Parathyroid adenoma (tissue), 2 donors: ENCODE measurements at regions not wholly inside any gene's neighbourhood (a gene's known extent, or its start where the extent isn't known, plus 50 kb on each side); places are given as distances from the start of the nearest gene placed in this dataset.

Experiments
- H2AFZ ChIP-seq: fragments of 300-600 bp; sonication (generic); one replicate; pipeline ENCODE4 v1.7.0; 2017; ENCODE audit warnings: antibody characterized with exemption, mild to moderate bottlenecking
- H3K27ac ChIP-seq: fragments of 300-600 bp; sonication (generic); one replicate; pipeline ENCODE4 v1.7.0; 2017
- H3K27me3 ChIP-seq: fragments of 300-600 bp; sonication (generic); one replicate; pipeline ENCODE4 v1.7.0; 2017; ENCODE audit warnings: low read length; ENCODE audit not compliant: control insufficient read depth, insufficient read depth
- H3K36me3 ChIP-seq: fragments of 300-600 bp; sonication (generic); one replicate; pipeline ENCODE4 v1.7.0; 2017; ENCODE audit warnings: low read length; ENCODE audit not compliant: control insufficient read depth, insufficient read depth
- H3K4me1 ChIP-seq: fragments of 300-600 bp; sonication (generic); one replicate; pipeline ENCODE4 v1.7.0; 2017; ENCODE audit warnings: control low read depth
- H3K4me2 ChIP-seq: fragments of 300-600 bp; sonication (generic); one replicate; pipeline ENCODE4 v1.7.0; 2017; ENCODE audit warnings: low read length
- H3K4me3 ChIP-seq: fragments of 300-600 bp; sonication (generic); one replicate; pipeline ENCODE4 v1.7.0; 2017; ENCODE audit warnings: low read depth, low read length
- H3K79me2 ChIP-seq: fragments of 300-600 bp; sonication (generic); one replicate; pipeline ENCODE4 v1.7.0; 2017; ENCODE audit warnings: control low read depth
- H3K9ac ChIP-seq: fragments of 300-600 bp; sonication (generic); one replicate; pipeline ENCODE4 v1.7.0; 2017; ENCODE audit warnings: mild to moderate bottlenecking
- H3K9me3 ChIP-seq: fragments of 300-600 bp; sonication (generic); one replicate; pipeline ENCODE4 v1.7.0; 2017; ENCODE audit warnings: low read length; ENCODE audit not compliant: control insufficient read depth
- CTCF ChIP-seq: fragments of 300-600 bp; sonication (generic); IDR thresholded peaks from one replicate; pipeline ENCODE4 v1.7.0; 2017; ENCODE audit warnings: antibody characterized with exemption, mild to moderate bottlenecking
- donor health status: primary hyperparathyroidism.

DNA sequence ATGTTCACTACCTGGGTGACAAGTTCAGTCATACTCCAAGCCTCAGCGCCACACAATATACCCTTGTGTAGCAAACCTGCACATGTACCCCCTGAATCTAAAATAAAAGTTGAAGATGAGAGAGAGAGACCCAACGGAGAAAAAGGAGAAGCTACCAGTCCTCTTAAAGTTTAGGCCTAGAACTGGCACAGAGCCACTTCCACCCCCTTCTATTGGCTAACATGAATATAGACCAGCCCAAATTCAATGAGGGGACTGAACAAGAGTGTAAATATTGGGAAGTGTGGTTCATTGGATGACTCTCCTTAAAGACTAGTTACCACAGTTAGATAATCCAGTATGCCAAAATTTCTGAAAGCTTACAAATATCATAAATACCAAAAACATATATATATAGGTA, 139.9 kb upstream of the ATP1B1 start:
- no peak overlapping the region for H3K9ac ChIP-seq
- no peaks in the 10 kb centered on the region for H3K79me2 ChIP-seq
- no peaks in the 10 kb centered on the region for H3K36me3 ChIP-seq
- no peak overlapping the region for H3K4me3 ChIP-seq
- no peak overlapping the region for H3K4me2 ChIP-seq
- H2AFZ ChIP-seq, result no peak overlapping the region
- no peaks in the 10 kb centered on the region for H3K27me3 ChIP-seq
- no peak overlapping the region for H3K27ac ChIP-seq
- H3K9me3 ChIP-seq, result no peaks in the 10 kb centered on the region
- no peak for TF ChIP-seq CTCF
- no peaks in the 10 kb centered on the region for H3K4me1 ChIP-seq

DNA sequence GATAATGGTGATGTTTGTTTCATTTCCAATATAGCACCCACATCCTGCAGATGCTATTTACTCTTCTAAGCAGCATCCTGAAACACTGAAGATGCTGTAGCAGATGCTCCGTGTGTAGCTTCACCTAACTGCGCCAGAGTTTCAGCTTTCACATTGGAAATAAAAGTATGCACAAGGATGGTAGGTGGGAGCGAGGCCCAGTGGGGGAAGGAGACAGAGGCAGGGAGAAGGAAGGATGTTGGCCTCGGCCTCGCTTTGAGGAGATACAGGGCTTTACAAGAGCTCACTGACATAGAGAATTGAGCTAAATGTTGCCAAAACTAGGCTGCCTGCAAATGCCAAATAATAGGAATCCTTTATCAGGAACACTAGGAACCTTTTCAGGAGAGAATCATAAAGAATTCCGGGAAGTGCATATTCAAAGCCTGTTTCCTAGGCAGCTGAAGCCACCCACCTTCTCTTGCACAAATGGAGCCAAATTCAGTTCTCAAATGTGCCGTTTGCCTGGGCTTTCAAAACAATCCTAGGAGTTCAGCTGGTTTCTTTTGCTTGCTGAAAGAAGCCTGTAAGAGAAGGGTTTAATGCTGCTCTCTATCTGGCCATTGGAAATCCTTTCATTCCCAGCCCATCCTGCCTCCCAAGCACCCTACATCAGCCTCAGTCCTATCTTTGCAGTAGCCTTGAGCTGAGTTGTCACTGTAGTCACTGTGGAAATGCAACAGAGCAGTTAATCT, 135.4 kb upstream of the ATP1B1 start:
- TF ChIP-seq CTCF, result no peak
- Histone ChIP-seq H3K9ac (no peak overlapping the region), H3K27ac (no peak overlapping the region), H3K9me3 (no peaks in the 10 kb centered on the region), H3K79me2 (no peaks in the 10 kb centered on the region), H3K36me3 (no peaks in the 10 kb centered on the region), H2AFZ (peak overlapping the region; percentile 15), H3K4me3 (no peak overlapping the region), H3K4me1 (no peaks in the 10 kb centered on the region), H3K4me2 (no peak overlapping the region), H3K27me3 (no peaks in the 10 kb centered on the region)

- no peak for TF ChIP-seq CTCF
- Histone ChIP-seq H3K27ac (no peak overlapping the region), H3K27me3 (no peaks in the 10 kb centered on the region), H3K9me3 (no peaks in the 10 kb centered on the region), H3K79me2 (no peaks in the 10 kb centered on the region), H3K4me3 (no peak overlapping the region), H3K4me2 (no peak overlapping the region), H3K36me3 (no peaks in the 10 kb centered on the region), H3K9ac (no peak overlapping the region), H2AFZ (no peak overlapping the region), H3K4me1 (no peaks in the 10 kb centered on the region)
Observed at GRCh38 chr1:168972225-168972624, 134.3 kb upstream of the ATP1B1 start.

DNA sequence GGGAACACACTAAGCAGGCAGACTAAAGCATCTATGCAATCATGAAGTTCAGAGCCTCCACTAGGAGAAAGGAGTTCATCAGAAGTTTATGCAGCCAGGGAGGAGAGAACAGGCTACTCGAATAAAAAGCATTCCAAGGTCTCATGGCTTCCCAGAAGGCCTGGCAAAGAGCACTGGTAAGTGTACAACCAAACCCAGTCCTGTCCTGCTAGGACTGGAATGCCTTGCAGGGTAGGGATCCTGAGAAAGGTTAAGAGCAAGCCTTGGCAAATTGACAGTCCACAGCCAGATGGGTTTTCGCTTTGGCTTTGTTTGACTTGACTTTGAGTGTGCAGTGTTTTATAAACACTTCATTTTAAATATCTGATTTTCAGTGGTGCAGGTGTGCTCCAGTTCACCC, 133.6 kb upstream of the ATP1B1 start:
- H2AFZ ChIP-seq, result no peak overlapping the region
- no peak overlapping the region for H3K27ac ChIP-seq
- TF ChIP-seq CTCF, result no peak

GRCh38 chr1:168974117-168974516, 132.4 kb upstream of the ATP1B1 start:
- no peak overlapping the region for H2AFZ ChIP-seq
- no peaks in the 10 kb centered on the region for H3K36me3 ChIP-seq
- no peak for TF ChIP-seq CTCF
- H3K9me3 ChIP-seq, result no peaks in the 10 kb centered on the region
- no peak overlapping the region for H3K27ac ChIP-seq
- H3K4me3 ChIP-seq, result no peak overlapping the region
- no peaks in the 10 kb centered on the region for H3K79me2 ChIP-seq
- no peak overlapping the region for H3K4me2 ChIP-seq
- no peak overlapping the region for H3K9ac ChIP-seq
- H3K27me3 ChIP-seq, result no peaks in the 10 kb centered on the region
- no peaks in the 10 kb centered on the region for H3K4me1 ChIP-seq

More for the DNA sequence above, 133.6 kb upstream of the ATP1B1 start:
- Histone ChIP-seq H3K79me2 (no peaks in the 10 kb centered on the region), H3K9me3 (no peaks in the 10 kb centered on the region), H3K27me3 (no peaks in the 10 kb centered on the region), H3K4me2 (no peak overlapping the region), H3K4me1 (no peaks in the 10 kb centered on the region), H3K9ac (no peak overlapping the region), H3K4me3 (no peak overlapping the region), H3K36me3 (no peaks in the 10 kb centered on the region)
